GM21381 (cell line): ENCODE measurements at regions not wholly inside any gene's neighbourhood (a gene's known extent, or its start where the extent isn't known, plus 50 kb on each side); places are given as distances from the start of the nearest gene placed in this dataset.
"Not testable (repeated sequence)": the region's sequence is repeated elsewhere in the genome, so short reads cannot be mapped to it uniquely, and the experiment has no call there.

Source experiments
- ATAC-seq: cut with Tn5 transposase; IDR thresholded peaks from one replicate; pipeline ENCODE4 v1.9.1; 2021; ENCODE audit warnings: mild to moderate bottlenecking, moderate library complexity; ENCODE audit not compliant: unreplicated experiment

- not testable (repeated sequence) for ATAC-seq
Observed at GRCh38 chr15:22196423-22196822, 116.1 kb downstream of the OR4M2 start.

- not testable (repeated sequence) for ATAC-seq
Observed at GRCh38 chr15:22200417-22200816, 120.1 kb downstream of the OR4M2 start.

- not testable (repeated sequence) for ATAC-seq
Observed at GRCh38 chr15:22201993-22202659, 121.8 kb downstream of the OR4M2 start.

GRCh38 chr15:22203208-22203607 is 122.9 kb downstream of the OR4M2 start:
- not testable (repeated sequence) for ATAC-seq

- not testable (repeated sequence) for ATAC-seq
Observed at GRCh38 chr15:22209086-22209485, 128.8 kb downstream of the OR4M2 start.

GRCh38 chr15:22222596-22222995 is 142.3 kb downstream of the OR4M2 start:
- ATAC-seq, result not testable (repeated sequence)

- ATAC-seq, result no peak
Observed at GRCh38 chr15:22224241-22224671, 143.9 kb downstream of the OR4M2 start.

- not testable (repeated sequence) for ATAC-seq
Observed at GRCh38 chr15:22224961-22225360, 144.6 kb downstream of the OR4M2 start.

- no peak for ATAC-seq
Observed at GRCh38 chr15:22226034-22226790, 145.9 kb downstream of the OR4M2 start.

- no peak for ATAC-seq
Observed at GRCh38 chr15:22227411-22228100, 147.2 kb downstream of the OR4M2 start.

GRCh38 chr15:22228101-22228762 is 147.9 kb downstream of the OR4M2 start:
- no peak for ATAC-seq

GRCh38 chr15:22229990-22230819 is 149.9 kb downstream of the OR4M2 start:
- no peak for ATAC-seq

GRCh38 chr15:22231603-22232002 is 151.3 kb downstream of the OR4M2 start:
- ATAC-seq, result no peak

- no peak for ATAC-seq
Observed at GRCh38 chr15:22232675-22233074, 152.3 kb downstream of the OR4M2 start.

- ATAC-seq, result not testable (repeated sequence)
Observed at GRCh38 chr15:22235261-22235930, 155.1 kb downstream of the OR4M2 start.

- no peak for ATAC-seq
Observed at GRCh38 chr15:22236469-22236868, 156.1 kb downstream of the OR4M2 start.

- no peak for ATAC-seq
Observed at GRCh38 chr15:22237891-22238275, 157.6 kb downstream of the OR4M2 start.

GRCh38 chr15:22238276-22238958 is 158.1 kb downstream of the OR4M2 start:
- not testable (repeated sequence) for ATAC-seq
